ENCODE measurements at regions not wholly inside any gene's neighbourhood (a gene's known extent, or its start where the extent isn't known, plus 50 kb on each side); places are given as distances from the start of the nearest gene placed in this dataset.

DNA sequence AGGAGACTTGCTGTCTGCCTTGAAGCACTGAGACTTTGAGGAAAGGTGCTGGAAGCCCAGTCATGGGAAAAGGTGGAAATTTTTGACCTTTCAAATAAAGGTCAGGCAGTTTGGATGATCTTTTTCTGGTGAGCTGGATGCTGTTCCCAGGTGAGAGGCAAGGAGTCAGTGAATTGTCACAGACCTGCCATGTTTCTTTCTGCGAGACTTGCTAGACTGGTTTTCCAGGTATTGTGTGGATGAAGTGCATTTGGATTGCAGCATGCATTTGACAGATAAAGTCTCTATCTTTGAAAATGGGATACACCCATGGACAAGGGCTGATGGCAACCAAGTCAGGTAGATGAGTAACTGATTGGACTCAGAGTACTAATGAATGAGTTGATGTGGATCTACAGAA is 65.7 kb upstream of the NHLH2 start:
- TF ChIP-seq, protein P1, sequence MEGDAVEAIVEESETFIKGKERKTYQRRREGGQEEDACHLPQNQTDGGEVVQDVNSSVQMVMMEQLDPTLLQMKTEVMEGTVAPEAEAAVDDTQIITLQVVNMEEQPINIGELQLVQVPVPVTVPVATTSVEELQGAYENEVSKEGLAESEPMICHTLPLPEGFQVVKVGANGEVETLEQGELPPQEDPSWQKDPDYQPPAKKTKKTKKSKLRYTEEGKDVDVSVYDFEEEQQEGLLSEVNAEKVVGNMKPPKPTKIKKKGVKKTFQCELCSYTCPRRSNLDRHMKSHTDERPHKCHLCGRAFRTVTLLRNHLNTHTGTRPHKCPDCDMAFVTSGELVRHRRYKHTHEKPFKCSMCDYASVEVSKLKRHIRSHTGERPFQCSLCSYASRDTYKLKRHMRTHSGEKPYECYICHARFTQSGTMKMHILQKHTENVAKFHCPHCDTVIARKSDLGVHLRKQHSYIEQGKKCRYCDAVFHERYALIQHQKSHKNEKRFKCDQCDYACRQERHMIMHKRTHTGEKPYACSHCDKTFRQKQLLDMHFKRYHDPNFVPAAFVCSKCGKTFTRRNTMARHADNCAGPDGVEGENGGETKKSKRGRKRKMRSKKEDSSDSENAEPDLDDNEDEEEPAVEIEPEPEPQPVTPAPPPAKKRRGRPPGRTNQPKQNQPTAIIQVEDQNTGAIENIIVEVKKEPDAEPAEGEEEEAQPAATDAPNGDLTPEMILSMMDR (IDR thresholded peaks at IDR 0.05 in 2 of 3, conservative IDR thresholded peaks at IDR 0.05 in 1 of 3; ENCODE audit: insufficient read depth in 2 of 3, low read depth in 1 of 3, low read length in 3 of 3): no peak
- TF ChIP-seq ELF1 (tag; IDR thresholded peaks at IDR 0.05) (no peak), ZNF778 (CRISPR knock-in tag; IDR thresholded peaks at IDR 0.05) (no peak)
